ENCODE measurements at regions not wholly inside any gene's neighbourhood (a gene's known extent, or its start where the extent isn't known, plus 50 kb on each side); places are given as distances from the start of the nearest gene placed in this dataset.

DNA sequence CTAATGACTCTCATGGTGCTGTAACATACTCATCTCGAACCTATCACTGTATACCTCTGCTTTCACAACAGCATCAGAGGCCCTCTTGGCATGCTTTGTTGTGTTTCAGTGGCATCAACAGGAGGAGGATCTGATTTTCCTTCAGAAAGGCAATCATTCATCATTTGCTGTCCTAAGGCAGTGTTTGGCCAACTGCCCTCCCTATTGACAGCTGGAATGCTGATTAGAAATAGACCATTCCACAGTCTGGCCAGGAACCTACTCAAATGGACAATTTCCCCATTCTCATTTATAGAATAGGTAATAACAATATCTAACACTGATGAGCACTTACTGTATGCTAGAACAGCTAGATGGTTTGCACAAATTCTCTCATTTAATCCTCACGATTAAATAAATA is 310.6 kb upstream of the PTBP2 start:
- Histone ChIP-seq H3K4me3 (ENCODE audit: low read length) (no peak overlapping the region), H3K27me3 (ENCODE audit: control insufficient read depth, insufficient read depth, low read length) (no peaks in the 10 kb centered on the region), H3K27ac (ENCODE audit: low read length) (no peak overlapping the region), H3K36me3 (ENCODE audit: control insufficient read depth, insufficient read depth, low read length) (no peaks in the 10 kb centered on the region), H3K4me1 (ENCODE audit: control insufficient read depth, insufficient read depth, low read length) (no peaks in the 10 kb centered on the region), H3K9me3 (ENCODE audit: control insufficient read depth, insufficient read depth, low read length) (peaks cover 3% of the 10 kb centered on the region)
- intact Hi-C loops (cut with micrococcal nuclease): no loop called here
- H3K4me3 Mint-ChIP-seq: no peak overlapping the region
- no peaks in the 10 kb centered on the region for H3K27me3 Mint-ChIP-seq (ENCODE audit: low read depth in 2 of 2)
- H3K9me3 Mint-ChIP-seq: peaks cover 12 to 31% of the 10 kb centered on the region in 2 donors
- ATAC-seq (no peak), DNase-seq (no peak)
- no peaks in the 10 kb centered on the region for H3K36me3 Mint-ChIP-seq
- no peaks in the 10 kb centered on the region for H3K4me1 Mint-ChIP-seq
- TF ChIP-seq, protein P1, sequence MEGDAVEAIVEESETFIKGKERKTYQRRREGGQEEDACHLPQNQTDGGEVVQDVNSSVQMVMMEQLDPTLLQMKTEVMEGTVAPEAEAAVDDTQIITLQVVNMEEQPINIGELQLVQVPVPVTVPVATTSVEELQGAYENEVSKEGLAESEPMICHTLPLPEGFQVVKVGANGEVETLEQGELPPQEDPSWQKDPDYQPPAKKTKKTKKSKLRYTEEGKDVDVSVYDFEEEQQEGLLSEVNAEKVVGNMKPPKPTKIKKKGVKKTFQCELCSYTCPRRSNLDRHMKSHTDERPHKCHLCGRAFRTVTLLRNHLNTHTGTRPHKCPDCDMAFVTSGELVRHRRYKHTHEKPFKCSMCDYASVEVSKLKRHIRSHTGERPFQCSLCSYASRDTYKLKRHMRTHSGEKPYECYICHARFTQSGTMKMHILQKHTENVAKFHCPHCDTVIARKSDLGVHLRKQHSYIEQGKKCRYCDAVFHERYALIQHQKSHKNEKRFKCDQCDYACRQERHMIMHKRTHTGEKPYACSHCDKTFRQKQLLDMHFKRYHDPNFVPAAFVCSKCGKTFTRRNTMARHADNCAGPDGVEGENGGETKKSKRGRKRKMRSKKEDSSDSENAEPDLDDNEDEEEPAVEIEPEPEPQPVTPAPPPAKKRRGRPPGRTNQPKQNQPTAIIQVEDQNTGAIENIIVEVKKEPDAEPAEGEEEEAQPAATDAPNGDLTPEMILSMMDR (IDR thresholded peaks at IDR 0.05): no peak
- 79% methylated on average over 2 of the region's 2 CpGs for WGBS (ENCODE audit: insufficient coverage)
- H3K27ac Mint-ChIP-seq: no peak overlapping the region

DNA sequence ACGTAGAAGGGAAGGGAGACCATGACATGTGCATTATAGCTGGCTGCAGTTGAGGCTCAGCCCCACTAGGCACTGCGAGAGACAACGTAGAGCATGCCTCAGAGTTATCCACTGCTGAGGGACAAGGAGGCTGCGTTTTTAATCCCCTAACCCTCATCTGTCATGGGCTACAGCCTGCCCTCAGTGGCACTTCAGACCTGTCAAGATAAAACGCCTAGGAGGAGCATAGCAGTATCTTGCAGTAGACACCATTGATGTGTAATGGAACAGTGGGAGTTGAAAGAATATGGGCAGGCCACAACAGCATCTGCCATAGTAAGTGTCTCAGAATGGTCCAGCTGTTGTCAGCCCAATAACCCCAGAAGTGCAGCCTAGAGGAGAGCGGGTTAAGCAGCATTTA is 307.0 kb upstream of the PTBP2 start:
- H3K27ac ChIP-seq (ENCODE audit: low read length): no peak overlapping the region
- H3K4me3 ChIP-seq (ENCODE audit: low read length): no peak overlapping the region
- Mint-ChIP-seq H3K36me3 (no peaks in the 10 kb centered on the region), H3K4me1 (no peaks in the 10 kb centered on the region), H3K4me3 (no peak overlapping the region), H3K27ac (no peak overlapping the region), H3K27me3 (ENCODE audit: low read depth in 2 of 2) (no peaks in the 10 kb centered on the region), H3K9me3 (peaks cover 2 to 16% of the 10 kb centered on the region in 2 donors)
- 66% methylated on average over 6 of the region's 6 CpGs for WGBS (ENCODE audit: insufficient coverage)
- peaks cover 3% of the 10 kb centered on the region for H3K9me3 ChIP-seq (ENCODE audit: control insufficient read depth, insufficient read depth, low read length)
- ATAC-seq (no peak), DNase-seq (no peak)
- no peaks in the 10 kb centered on the region for H3K27me3 ChIP-seq (ENCODE audit: control insufficient read depth, insufficient read depth, low read length)
- H3K36me3 ChIP-seq (ENCODE audit: control insufficient read depth, insufficient read depth, low read length): no peaks in the 10 kb centered on the region
- intact Hi-C loops (cut with micrococcal nuclease): no loop called here
- TF ChIP-seq, protein P1 (IDR thresholded peaks at IDR 0.05): no peak
- H3K4me1 ChIP-seq (ENCODE audit: control insufficient read depth, insufficient read depth, low read length): no peaks in the 10 kb centered on the region

DNA sequence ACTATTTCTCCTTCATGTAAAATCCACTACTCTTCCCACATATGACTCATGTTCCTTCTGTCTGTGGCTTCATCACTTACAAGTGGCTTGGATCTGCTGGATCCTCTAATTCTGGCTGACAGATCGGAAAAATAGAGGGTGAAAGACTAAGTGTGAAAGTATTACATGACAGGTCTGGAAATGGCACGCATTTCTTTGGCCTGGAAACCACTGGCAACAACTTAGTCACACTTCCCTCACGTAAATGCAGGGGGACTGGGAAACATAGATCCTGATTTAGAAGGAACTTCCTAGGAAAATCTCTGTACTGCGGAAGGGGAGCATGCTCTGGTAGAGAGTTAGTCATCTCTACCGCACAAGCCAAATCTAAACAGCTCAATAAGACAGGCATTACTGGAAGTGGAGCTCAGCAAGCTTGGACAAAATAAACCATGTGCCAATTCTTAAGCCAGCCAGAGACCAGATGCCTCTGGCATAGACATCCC is 305.4 kb upstream of the PTBP2 start:
- peaks cover 0 to 15% of the 10 kb centered on the region in 2 donors for H3K9me3 Mint-ChIP-seq
- TF ChIP-seq, protein P1 (IDR thresholded peaks at IDR 0.05): no peak
- Histone ChIP-seq H3K36me3 (ENCODE audit: control insufficient read depth, insufficient read depth, low read length) (no peaks in the 10 kb centered on the region), H3K9me3 (ENCODE audit: control insufficient read depth, insufficient read depth, low read length) (peaks cover 3% of the 10 kb centered on the region), H3K4me1 (ENCODE audit: control insufficient read depth, insufficient read depth, low read length) (no peaks in the 10 kb centered on the region), H3K27ac (ENCODE audit: low read length) (no peak overlapping the region), H3K27me3 (ENCODE audit: control insufficient read depth, insufficient read depth, low read length) (no peaks in the 10 kb centered on the region), H3K4me3 (ENCODE audit: low read length) (no peak overlapping the region)
- 78% methylated on average over 5 of the region's 5 CpGs for WGBS (ENCODE audit: insufficient coverage)
- no peak for ATAC-seq
- H3K4me3 Mint-ChIP-seq: no peak overlapping the region
- no peak for DNase-seq
- no peaks in the 10 kb centered on the region for H3K36me3 Mint-ChIP-seq
- no peak overlapping the region for H3K27ac Mint-ChIP-seq
- no peaks in the 10 kb centered on the region for H3K27me3 Mint-ChIP-seq (ENCODE audit: low read depth in 2 of 2)
- intact Hi-C loops (cut with micrococcal nuclease): no loop called here
- no peaks in the 10 kb centered on the region for H3K4me1 Mint-ChIP-seq

DNA sequence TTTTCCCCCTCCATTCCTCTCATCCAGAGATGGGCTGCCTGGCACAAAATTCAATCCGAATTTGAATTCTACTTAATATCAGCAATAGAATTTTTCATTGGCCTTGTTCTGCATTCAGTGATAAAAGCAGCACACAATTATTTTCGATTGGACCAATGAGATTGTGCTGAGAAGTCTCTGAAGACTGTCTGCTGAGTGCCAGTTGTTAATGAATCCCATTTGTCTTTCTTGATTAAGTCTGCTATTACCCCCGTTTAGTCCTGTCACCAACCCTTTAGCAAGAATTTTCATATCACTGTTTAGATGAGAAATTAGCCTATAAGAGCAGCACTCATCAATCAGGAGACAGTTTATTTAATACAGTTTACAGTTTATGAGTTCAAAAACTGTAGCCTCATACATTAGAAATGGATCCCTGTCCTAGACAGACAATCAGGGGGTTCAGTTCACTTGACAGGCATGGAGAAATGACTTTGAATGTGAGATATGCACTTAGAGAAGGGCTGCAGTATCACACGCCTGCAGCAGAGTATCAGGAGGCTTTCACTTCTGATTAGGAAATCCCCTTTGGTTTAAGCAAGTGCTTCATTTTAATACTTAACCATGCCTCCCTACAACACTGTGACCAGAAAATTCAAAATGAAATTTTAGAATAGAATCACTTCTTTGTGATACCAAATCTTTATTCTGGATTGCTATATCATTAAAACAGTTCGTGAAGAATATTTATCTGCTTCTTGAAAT is 304.7 kb upstream of the PTBP2 start:
- H3K4me3 ChIP-seq (ENCODE audit: low read length): no peak overlapping the region
- 75% methylated on average over 4 of the region's 5 CpGs for WGBS (ENCODE audit: insufficient coverage)
- Mint-ChIP-seq H3K36me3 (no peaks in the 10 kb centered on the region), H3K4me1 (no peaks in the 10 kb centered on the region), H3K27me3 (ENCODE audit: low read depth in 2 of 2) (no peaks in the 10 kb centered on the region), H3K4me3 (no peak overlapping the region), H3K9me3 (peaks cover 0 to 15% of the 10 kb centered on the region in 2 donors), H3K27ac (no peak overlapping the region)
- DNase-seq (no peak), ATAC-seq (no peak)
- peaks cover 3% of the 10 kb centered on the region for H3K9me3 ChIP-seq (ENCODE audit: control insufficient read depth, insufficient read depth, low read length)
- no peaks in the 10 kb centered on the region for H3K4me1 ChIP-seq (ENCODE audit: control insufficient read depth, insufficient read depth, low read length)
- H3K36me3 ChIP-seq (ENCODE audit: control insufficient read depth, insufficient read depth, low read length): no peaks in the 10 kb centered on the region
- H3K27me3 ChIP-seq (ENCODE audit: control insufficient read depth, insufficient read depth, low read length): no peaks in the 10 kb centered on the region
- H3K27ac ChIP-seq (ENCODE audit: low read length): no peak overlapping the region
- TF ChIP-seq, protein P1 (IDR thresholded peaks at IDR 0.05): no peak
- intact Hi-C loops (cut with micrococcal nuclease): no loop called here
